Panc1 (cell line): ENCODE measurements at regions not wholly inside any gene's neighbourhood (a gene's known extent, or its start where the extent isn't known, plus 50 kb on each side); places are given as distances from the start of the nearest gene placed in this dataset.

ENCODE experiments used
- ATAC-seq: fragments of 200-7000 bp; cut with Tn5 transposase; 2 replicates; pipeline ENCODE4 v1.9.1; 2020; ENCODE audit warnings: mild to moderate bottlenecking, moderate library complexity
- BruUV-seq: library from RNA; stranded (reverse); fragments of 400-500 nt; replicated peaks from 2 replicates; lab custom pipeline; 2021; lab: Mats Ljungman, UMichigan
- CTCF ChIA-PET: fragments of 300-600 bp; sonication (Branson Sonifier 250); formaldehyde crosslinking; loops from one replicate; lab custom pipeline; 2022; ENCODE audit warnings: antibody characterized with exemption; lab: Charles Lee
- POLR2A ChIA-PET: fragments of 300-600 bp; sonication (Branson Sonifier 250); formaldehyde crosslinking; loops from one replicate; lab custom pipeline; 2022; ENCODE audit warnings: antibody characterized with exemption; lab: Charles Lee
- DNase-seq: peaks from one replicate; pipeline ENCODE4 v3.0.0-alpha.2; 2010; ENCODE audit warnings: low read depth, low spot score
- H3K27ac ChIP-seq: 2 replicates; pipeline ENCODE4 v1.5.1; 2011; ENCODE audit warnings: mild to moderate bottlenecking, low read length, inconsistent platforms
- H3K27me3 ChIP-seq: fragments of 200-500 bp; sonication (Bioruptor generic); 2 replicates; pipeline ENCODE4 v1.6.0; 2014; ENCODE audit warnings: low read length, inconsistent platforms; ENCODE audit not compliant: control insufficient read depth, insufficient read depth
- H3K36me3 ChIP-seq: fragments of 200-500 bp; sonication (Bioruptor generic); 2 replicates; pipeline ENCODE4 v1.5.1; 2014; ENCODE audit warnings: inconsistent platforms, mild to moderate bottlenecking, low read length, moderate library complexity; ENCODE audit not compliant: control insufficient read depth, insufficient read depth
- H3K4me1 ChIP-seq: 2 replicates; pipeline ENCODE4 v1.5.1; 2011; ENCODE audit warnings: inconsistent platforms, mild to moderate bottlenecking, low read length, moderate library complexity; ENCODE audit not compliant: control insufficient read depth, insufficient read depth
- H3K4me3 ChIP-seq, 2 experiments: 2 replicates each; pipeline ENCODE4 v1.5.1; 2011 to 2012; ENCODE audit warnings: low read depth in 2 of 2, low read length in 2 of 2, mild to moderate bottlenecking in 2 of 2, inconsistent platforms in 1 of 2, moderate library complexity in 1 of 2
- H3K9me3 ChIP-seq: fragments of 200-500 bp; sonication (Bioruptor generic); 2 replicates; pipeline ENCODE4 v1.5.1; 2014; ENCODE audit warnings: low read depth, mild to moderate bottlenecking, inconsistent platforms, low read length, moderate library complexity; ENCODE audit not compliant: control insufficient read depth, insufficient read depth
- CTCF ChIP-seq: fragments of 450-650 bp; IDR thresholded peaks from 2 replicates; pipeline ENCODE4 v1.5.1; 2017; ENCODE audit warnings: mild to moderate bottlenecking
- POLR2AphosphoS5 ChIP-seq: IDR thresholded peaks from 2 replicates; pipeline ENCODE4 v1.6.1; 2012; ENCODE audit warnings: mild to moderate bottlenecking, low read depth, low read length, moderate library complexity
- REST ChIP-seq, 2 experiments: IDR thresholded peaks; 2 replicates each; pipeline ENCODE4 v1.6.1; 2011 to 2012; ENCODE audit warnings: low read depth in 2 of 2, control low read depth in 1 of 2, low read length in 1 of 2, mild to moderate bottlenecking in 1 of 2, moderate library complexity in 1 of 2; ENCODE audit not compliant: insufficient read depth in 1 of 2
- SIN3A ChIP-seq: IDR thresholded peaks from 2 replicates; pipeline ENCODE4 v1.6.1; 2012; ENCODE audit warnings: low read depth, mild to moderate bottlenecking, low read length, moderate library complexity, borderline replicate concordance; ENCODE audit not compliant: insufficient read depth
- TCF7L2 ChIP-seq: IDR thresholded peaks from 2 replicates; pipeline ENCODE4 v1.6.1; 2011; ENCODE audit warnings: mild to moderate bottlenecking, low read depth, low read length, inconsistent platforms
- in situ Hi-C: cut with HindIII; loops from 2 replicates; pipeline ENCODE4 v1.10.0; 2016; ENCODE audit warnings: low sequenced_read_pairs, low pct_unique_long_range_greater_than_20kb
- intact Hi-C: fragments of 100-400 bp; cut with micrococcal nuclease; formaldehyde crosslinking; loops from one replicate; pipeline ENCODE4 v1.10.0; 2022; ENCODE audit not compliant: unreplicated experiment

- POLR2A ChIA-PET: no interaction called here
- CTCF ChIA-PET: no interaction called here
- DNase-seq (no peak), ATAC-seq (no peak)
- BruUV-seq: no TSS peak
- intact Hi-C loops: no loop called here
- H3K4me3 ChIP-seq: no peak overlapping the region
- no peaks in the 10 kb centered on the region for H3K4me1 ChIP-seq
- H3K27me3 ChIP-seq: no peaks in the 10 kb centered on the region
- no peak overlapping the region for H3K27ac ChIP-seq
- no peaks in the 10 kb centered on the region for H3K36me3 ChIP-seq
- no peak for TF ChIP-seq TCF7L2
- no peak for TF ChIP-seq REST (IDR thresholded peaks at IDR 0.05; ENCODE audit: insufficient read depth in 1 of 2, low read depth in 2 of 2, low read length in 1 of 2)
- TF ChIP-seq POLR2AphosphoS5: no peak
- TF ChIP-seq SIN3A: no peak
- no peak for TF ChIP-seq CTCF
- no peaks in the 10 kb centered on the region for H3K9me3 ChIP-seq
- in situ Hi-C loops: no loop called here
These were observed 171.9 kb upstream of the SP8 start for GRCh38 chr7:20958572-20958971.

- no peaks in the 10 kb centered on the region for H3K4me1 ChIP-seq
- no peak overlapping the region for H3K4me3 ChIP-seq
- ChIA-PET CTCF (no interaction called here), POLR2A (no interaction called here)
- DNase-seq (no peak), ATAC-seq (no peak)
- H3K36me3 ChIP-seq: no peaks in the 10 kb centered on the region
- in situ Hi-C loops: no loop called here
- H3K27me3 ChIP-seq: no peaks in the 10 kb centered on the region
- H3K27ac ChIP-seq: no peak overlapping the region
- BruUV-seq: no TSS peak
- intact Hi-C loops: no loop called here
- no peaks in the 10 kb centered on the region for H3K9me3 ChIP-seq
- TF ChIP-seq CTCF (no peak), SIN3A (no peak), POLR2AphosphoS5 (no peak), REST (IDR thresholded peaks at IDR 0.05; ENCODE audit: insufficient read depth in 1 of 2, low read depth in 2 of 2, low read length in 1 of 2) (no peak), TCF7L2 (no peak)
These were observed 172.6 kb upstream of the SP8 start for GRCh38 chr7:20959281-20959680.
